Transverse colon (tissue), 4 donors: ENCODE measurements at regions not wholly inside any gene's neighbourhood (a gene's known extent, or its start where the extent isn't known, plus 50 kb on each side); places are given as distances from the start of the nearest gene placed in this dataset.

Source experiments
- DNase-seq: peaks from one replicate; pipeline ENCODE4 v3.0.0-alpha.2; 2019
- H3K27ac ChIP-seq, 4 donors: fragments of 200-600 bp; sonication (generic); 2 replicates each; pipeline ENCODE4 v1.5.1; 2016 to 2018; ENCODE audit warnings: inconsistent platforms in 4 of 4
- H3K27me3 ChIP-seq: fragments of 200-600 bp; sonication (generic); 2 replicates; pipeline ENCODE4 v1.5.1; 2017; ENCODE audit warnings: inconsistent platforms
- H3K36me3 ChIP-seq, 4 donors: fragments of 200-600 bp; sonication (generic); 2 replicates each; pipeline ENCODE4 v1.5.1; 2017 to 2019; ENCODE audit warnings: inconsistent platforms in 4 of 4
- H3K4me1 ChIP-seq, 4 donors: fragments of 200-600 bp; sonication (generic); 2 replicates each; pipeline ENCODE4 v1.5.1; 2017 to 2020; ENCODE audit warnings: inconsistent platforms in 4 of 4
- H3K4me3 ChIP-seq, 4 donors: fragments of 200-600 bp; sonication (generic); 1 replicate in 1 of 4; 2 replicates in 3 of 4; pipeline versions ENCODE4 v1.5.1 to v1.6.1; 2017 to 2019; ENCODE audit warnings: inconsistent platforms in 4 of 4
- H3K9me3 ChIP-seq, 2 donors: fragments of 200-600 bp; sonication (generic); 2 replicates each; pipeline ENCODE4 v1.5.1; 2017 to 2019; ENCODE audit warnings: inconsistent platforms in 2 of 2
- CTCF ChIP-seq, 5 experiments: fragments of 200-600 bp in 3 of 5; fragments of 450-650 bp in 2 of 5; sonication (generic) in 3 of 5; IDR thresholded peaks; 1 replicate in 2 of 5; 2 replicates in 3 of 5; pipeline ENCODE4 v1.5.1; 2016 to 2017; ENCODE audit warnings: antibody characterized with exemption in 5 of 5, inconsistent platforms in 3 of 5, mild to moderate bottlenecking in 2 of 5, moderate library complexity in 1 of 5
- EP300 ChIP-seq: sonication (generic); formaldehyde crosslinking; IDR thresholded peaks from one replicate; pipeline ENCODE4 v1.6.1; 2017; ENCODE audit warnings: antibody characterized with exemption, low read depth
- POLR2A ChIP-seq: fragments of 450-650 bp; IDR thresholded peaks from one replicate; pipeline ENCODE4 v1.6.1; 2016; ENCODE audit warnings: antibody characterized with exemption, mild to moderate bottlenecking, moderate library complexity
- POLR2AphosphoS5 ChIP-seq, 3 donors: sonication (generic); formaldehyde crosslinking; IDR thresholded peaks; one replicate each; pipeline ENCODE4 v1.6.1; 2016; ENCODE audit warnings: antibody characterized with exemption in 3 of 3
- WGBS, 2 donors: methylation state at CpG; one replicate each; pipeline ENCODE4 v1.1.5; 2018; ENCODE audit warnings: low coverage in 1 of 2; 5-methylcytosine and 5-hydroxymethylcytosine counted together
- in situ Hi-C, 4 donors: fragments of 200-750 bp; cut with MboI; loops; one replicate each; pipeline versions ENCODE4 v1.15.0 to v1.15.1; 2017; ENCODE audit warnings: low sequenced_read_pairs in 3 of 4, low pct_ligation_motif_present in 1 of 4, low pct_unique_long_range_greater_than_20kb in 1 of 4
- intact Hi-C: fragments of 100-400 bp; cut with DNase I; formaldehyde crosslinking; loops from one replicate; pipeline ENCODE4 v1.15.1; 2023; ENCODE audit warnings: low total_unique reads

GRCh38 chr22:47432683-47433082 lies 670.2 kb downstream of the TBC1D22A start:
- DNase-seq: no peak
- in situ Hi-C loops (no loop called here), intact Hi-C loops (no loop called here)
- Histone ChIP-seq H3K4me1 (no peaks in the 10 kb centered on the region), H3K27me3 (no peaks in the 10 kb centered on the region), H3K27ac (no peak overlapping the region), H3K9me3 (peaks cover 0 to 2% of the 10 kb centered on the region in 2 donors), H3K4me3 (no peak overlapping the region), H3K36me3 (no peaks in the 10 kb centered on the region)
- 62% methylated on average over 7 of the region's 7 CpGs; no CpG with 5 or more reads in 1 of the 2 donors for WGBS, 2 donors
- no peak for TF ChIP-seq POLR2AphosphoS5 (IDR thresholded peaks at IDR 0.05)

- no peak for DNase-seq
- H3K27me3 ChIP-seq: peaks cover 11% of the 10 kb centered on the region
- WGBS, 2 donors: 66 to 100% methylated on average over 1 to 21 of the region's 21 CpGs
- intact Hi-C loops: no loop called here
- H3K4me1 ChIP-seq: no peaks in the 10 kb centered on the region
- H3K4me3 ChIP-seq: no peak overlapping the region
- no peaks in the 10 kb centered on the region for H3K9me3 ChIP-seq
- TF ChIP-seq POLR2A (no peak), POLR2AphosphoS5 (IDR thresholded peaks at IDR 0.05) (no peak), EP300 (no peak)
- in situ Hi-C loops: no loop called here
- no peaks in the 10 kb centered on the region for H3K36me3 ChIP-seq
- H3K27ac ChIP-seq: no peak overlapping the region
These were observed 661.7 kb downstream of the TBC1D22A start for GRCh38 chr22:47423861-47424820.

GRCh38 chr22:47423266-47423665 lies 660.8 kb downstream of the TBC1D22A start:
- peaks cover 11% of the 10 kb centered on the region for H3K27me3 ChIP-seq
- in situ Hi-C loops: no loop called here
- no peak overlapping the region for H3K4me3 ChIP-seq
- H3K9me3 ChIP-seq: no peaks in the 10 kb centered on the region
- DNase-seq: no peak
- H3K4me1 ChIP-seq: no peaks in the 10 kb centered on the region
- WGBS, 2 donors: 65% methylated on average over 9 of the region's 9 CpGs; no CpG with 5 or more reads in 1 of the 2 donors
- H3K27ac ChIP-seq: no peak overlapping the region
- H3K36me3 ChIP-seq: no peaks in the 10 kb centered on the region
- TF ChIP-seq POLR2A (no peak), POLR2AphosphoS5 (IDR thresholded peaks at IDR 0.05) (no peak), CTCF (IDR thresholded peaks at IDR 0.05) (no peak), EP300 (no peak)
- intact Hi-C loops: no loop called here

GRCh38 chr22:47422736-47423135 lies 660.3 kb downstream of the TBC1D22A start:
- DNase-seq: no peak
- H3K4me1 ChIP-seq: no peaks in the 10 kb centered on the region
- intact Hi-C loops: no loop called here
- peaks cover 11% of the 10 kb centered on the region for H3K27me3 ChIP-seq
- H3K27ac ChIP-seq: no peak overlapping the region
- in situ Hi-C loops: no loop called here
- 85 to 91% methylated on average over 4 to 10 of the region's 10 CpGs for WGBS, 2 donors
- TF ChIP-seq EP300: no peak
- no peak for TF ChIP-seq POLR2A
- no peak for TF ChIP-seq CTCF (IDR thresholded peaks at IDR 0.05)
- no peak for TF ChIP-seq POLR2AphosphoS5 (IDR thresholded peaks at IDR 0.05)
- no peak overlapping the region for H3K4me3 ChIP-seq
- no peaks in the 10 kb centered on the region for H3K36me3 ChIP-seq
- no peaks in the 10 kb centered on the region for H3K9me3 ChIP-seq

- H3K27me3 ChIP-seq: peaks cover 11% of the 10 kb centered on the region
- DNase-seq: no peak
- WGBS, 2 donors: 70 to 88% methylated on average over 1 to 9 of the region's 9 CpGs
- in situ Hi-C loops: no loop called here
- no peak overlapping the region for H3K27ac ChIP-seq
- H3K36me3 ChIP-seq: no peaks in the 10 kb centered on the region
- H3K4me3 ChIP-seq: no peak overlapping the region
- TF ChIP-seq EP300 (no peak), POLR2A (no peak), CTCF (IDR thresholded peaks at IDR 0.05) (no peak), POLR2AphosphoS5 (IDR thresholded peaks at IDR 0.05) (no peak)
- no peaks in the 10 kb centered on the region for H3K9me3 ChIP-seq
- intact Hi-C loops: no loop called here
- H3K4me1 ChIP-seq: no peaks in the 10 kb centered on the region
These were observed 659.4 kb downstream of the TBC1D22A start for GRCh38 chr22:47421846-47422245.
